Fibroblast of skin of right biceps (primary cell): ENCODE measurements at regions not wholly inside any gene's neighbourhood (a gene's known extent, or its start where the extent isn't known, plus 50 kb on each side); places are given as distances from the start of the nearest gene placed in this dataset.

Experiments used
- DNase-seq: peaks from one replicate; pipeline ENCODE4 v3.0.0-alpha.2; 2013

GRCh38 chr17:15036238-15036637, 228.9 kb downstream of the PMP22 start:
- DNase-seq, result no peak

- DNase-seq, result no peak
Measured at GRCh38 chr17:15031975-15032374, 233.2 kb downstream of the PMP22 start.

- DNase-seq, result no peak
Measured at GRCh38 chr17:15029469-15029868, 235.7 kb downstream of the PMP22 start.

GRCh38 chr17:15027853-15028252, 237.3 kb downstream of the PMP22 start:
- no peak for DNase-seq

- no peak for DNase-seq
Measured at GRCh38 chr17:15026088-15026487, 239.0 kb downstream of the PMP22 start.

GRCh38 chr17:15023589-15024336, 241.4 kb downstream of the PMP22 start:
- DNase-seq, result peak; percentile 24

GRCh38 chr17:15019158-15019557, 246.0 kb downstream of the PMP22 start:
- DNase-seq, result no peak

- DNase-seq, result no peak
Measured at GRCh38 chr17:15012351-15012980, 252.7 kb downstream of the PMP22 start.

- DNase-seq, result no peak
Measured at GRCh38 chr17:15009087-15009486, 256.0 kb downstream of the PMP22 start.

GRCh38 chr17:15007147-15007553, 258.0 kb downstream of the PMP22 start:
- no peak for DNase-seq

GRCh38 chr17:15006421-15007128, 258.6 kb downstream of the PMP22 start:
- DNase-seq, result no peak

GRCh38 chr17:15000661-15001060, 264.5 kb downstream of the PMP22 start:
- no peak for DNase-seq

- DNase-seq, result no peak
Measured at GRCh38 chr17:14997290-14997689, 267.8 kb downstream of the PMP22 start.

- DNase-seq, result no peak
Measured at GRCh38 chr17:14986127-14986526, 279.0 kb downstream of the PMP22 start.

GRCh38 chr17:14972844-14973243, 292.3 kb downstream of the PMP22 start:
- DNase-seq, result no peak

GRCh38 chr17:14971054-14971453, 294.1 kb downstream of the PMP22 start:
- no peak for DNase-seq

GRCh38 chr17:14959106-14959648, 305.9 kb downstream of the PMP22 start:
- no peak for DNase-seq

- no peak for DNase-seq
Measured at GRCh38 chr17:14953405-14953804, 311.7 kb downstream of the PMP22 start.

GRCh38 chr17:14950686-14951085, 314.4 kb downstream of the PMP22 start:
- peak; percentile 18 for DNase-seq

- DNase-seq, result peak; percentile 73
Measured at GRCh38 chr17:14950216-14950615, 314.9 kb downstream of the PMP22 start.

- no peak for DNase-seq
Measured at GRCh38 chr17:14947671-14948070, 317.5 kb downstream of the PMP22 start.

- DNase-seq, result no peak
Measured at GRCh38 chr17:14946481-14946880, 318.6 kb downstream of the PMP22 start.

GRCh38 chr17:14942526-14943190, 322.5 kb downstream of the PMP22 start:
- peak; percentile 67 for DNase-seq
